ENCODE measurements at regions not wholly inside any gene's neighbourhood (a gene's known extent, or its start where the extent isn't known, plus 50 kb on each side); places are given as distances from the start of the nearest gene placed in this dataset.

DNA sequence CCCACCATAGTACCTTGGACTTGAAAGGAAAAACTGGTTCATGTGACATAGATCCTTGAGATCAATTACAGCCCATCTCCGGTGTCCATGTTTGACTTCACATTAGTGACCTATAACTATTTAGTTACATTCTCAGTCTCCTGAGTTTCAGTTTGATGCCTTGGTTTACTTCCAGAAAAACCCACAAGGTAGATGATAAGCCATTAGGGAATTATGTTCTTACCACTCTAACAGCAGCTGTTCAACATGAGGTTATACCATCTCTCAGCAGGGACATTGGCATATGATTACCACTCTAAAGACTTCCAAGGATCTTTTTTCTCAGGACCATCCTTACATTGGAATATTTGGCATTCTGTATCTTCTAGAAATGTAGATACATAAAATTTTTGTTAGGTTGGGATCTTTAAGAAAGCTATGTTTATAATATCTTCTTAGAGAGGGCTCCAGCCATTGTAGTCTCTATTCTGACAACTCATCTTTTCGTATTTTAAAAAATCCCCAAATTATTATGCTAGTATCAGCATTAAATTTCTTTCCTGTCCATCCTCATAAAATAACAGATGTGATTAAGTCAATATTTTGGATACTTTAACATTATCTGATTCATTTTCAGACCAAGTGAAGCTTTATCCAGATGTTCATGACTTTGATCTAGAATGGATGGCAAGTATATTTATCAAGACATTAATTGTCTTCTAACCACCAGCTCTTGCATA, 258.9 kb downstream of the RDH14 start:
- no peak overlapping the region for H2BK12ac ChIP-seq (ENCODE audit: insufficient read length, low read depth, low read length)
- no peaks in the 10 kb centered on the region for H3K79me2 ChIP-seq (ENCODE audit: insufficient read depth, low read length)
- no peaks in the 10 kb centered on the region for H3K27me3 ChIP-seq (ENCODE audit: insufficient read depth, low read length)
- Mint-ChIP-seq H3K36me3 (ENCODE audit: insufficient read depth in 1 of 3, low read depth in 3 of 3) (no peaks in the 10 kb centered on the region; a peak in 1 of 7 replicates), H3K9me3 (no peaks in the 10 kb centered on the region; a peak in 1 of 5 replicates), H3K27me3 (ENCODE audit: low read depth) (no peaks in the 10 kb centered on the region), H3K4me1 (peaks cover 0 to 10% of the 10 kb centered on the region in 2 experiments; a peak in 3 of 4 replicates), H3K27ac (no peak overlapping the region), H3K4me3 (no peak overlapping the region)
- no peak overlapping the region for H3K18ac ChIP-seq (ENCODE audit: insufficient read length, low read depth, low read length)
- no peak for DNase-seq
- H4K20me1 ChIP-seq (ENCODE audit: control insufficient read depth, insufficient read depth, insufficient read length), result no peaks in the 10 kb centered on the region
- no peak overlapping the region for H2BK20ac ChIP-seq (ENCODE audit: low read depth, low read length, poor library complexity, severe bottlenecking)
- H2BK120ac ChIP-seq (ENCODE audit: low read depth, low read length, poor library complexity, severe bottlenecking), result no peak overlapping the region
- H4K91ac ChIP-seq (ENCODE audit: insufficient read length, low read depth, low read length), result no peak overlapping the region
- no peak overlapping the region for H3K9ac ChIP-seq (ENCODE audit: extremely low read depth, insufficient read length, low read length)
- H3K79me1 ChIP-seq (ENCODE audit: insufficient read depth, low read depth, low read length, poor library complexity, severe bottlenecking), result no peaks in the 10 kb centered on the region
- no peak overlapping the region for H4K8ac ChIP-seq (replicated peaks; ENCODE audit: insufficient read length, low read depth, low read length)
- no peak overlapping the region for H3T11ph ChIP-seq (ENCODE audit: low read length)
- no peak overlapping the region for H3K56ac ChIP-seq (ENCODE audit: insufficient read length, low read depth, low read length)
- no peaks in the 10 kb centered on the region for H3K9me3 ChIP-seq (ENCODE audit: control insufficient read depth, low read depth, low read length)
- no peak overlapping the region for H2AK5ac ChIP-seq (ENCODE audit: insufficient read length, low read length)
- H2BK5ac ChIP-seq (ENCODE audit: insufficient read length, low read length), result no peak overlapping the region
- no peak overlapping the region for H3K4ac ChIP-seq (ENCODE audit: low read depth, low read length)
- no peaks in the 10 kb centered on the region for H3K23me2 ChIP-seq (ENCODE audit: insufficient read length, low read depth, low read length, poor library complexity, severe bottlenecking)
- H4K5ac ChIP-seq (ENCODE audit: insufficient read length, low read depth, low read length), result no peak overlapping the region
- H3K4me1 ChIP-seq (ENCODE audit: insufficient read depth, low read length), result peaks cover 2% of the 10 kb centered on the region; the same call in 1 of the 2 replicates
- H3K23ac ChIP-seq (ENCODE audit: insufficient read length, low read depth, low read length), result no peak overlapping the region
- no peak overlapping the region for H2AFZ ChIP-seq (ENCODE audit: low read length)
- no CpG with 5 or more reads among the region's 2 CpGs for WGBS (ENCODE audit: extremely low coverage, insufficient read length, low lambda C conversion rate)
- TF ChIP-seq, protein P1, sequence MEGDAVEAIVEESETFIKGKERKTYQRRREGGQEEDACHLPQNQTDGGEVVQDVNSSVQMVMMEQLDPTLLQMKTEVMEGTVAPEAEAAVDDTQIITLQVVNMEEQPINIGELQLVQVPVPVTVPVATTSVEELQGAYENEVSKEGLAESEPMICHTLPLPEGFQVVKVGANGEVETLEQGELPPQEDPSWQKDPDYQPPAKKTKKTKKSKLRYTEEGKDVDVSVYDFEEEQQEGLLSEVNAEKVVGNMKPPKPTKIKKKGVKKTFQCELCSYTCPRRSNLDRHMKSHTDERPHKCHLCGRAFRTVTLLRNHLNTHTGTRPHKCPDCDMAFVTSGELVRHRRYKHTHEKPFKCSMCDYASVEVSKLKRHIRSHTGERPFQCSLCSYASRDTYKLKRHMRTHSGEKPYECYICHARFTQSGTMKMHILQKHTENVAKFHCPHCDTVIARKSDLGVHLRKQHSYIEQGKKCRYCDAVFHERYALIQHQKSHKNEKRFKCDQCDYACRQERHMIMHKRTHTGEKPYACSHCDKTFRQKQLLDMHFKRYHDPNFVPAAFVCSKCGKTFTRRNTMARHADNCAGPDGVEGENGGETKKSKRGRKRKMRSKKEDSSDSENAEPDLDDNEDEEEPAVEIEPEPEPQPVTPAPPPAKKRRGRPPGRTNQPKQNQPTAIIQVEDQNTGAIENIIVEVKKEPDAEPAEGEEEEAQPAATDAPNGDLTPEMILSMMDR (conservative IDR thresholded peaks at IDR 0.05), result no peak
- no peak overlapping the region for H2BK15ac ChIP-seq (ENCODE audit: low read depth, low read length)
- H3K14ac ChIP-seq (ENCODE audit: insufficient read depth, low read length), result no peak overlapping the region
- H3K4me2 ChIP-seq (ENCODE audit: insufficient read depth, insufficient read length, low read length), result no peak overlapping the region
- H3K27ac ChIP-seq (ENCODE audit: insufficient read length, low read depth, low read length), result no peak overlapping the region
